ENCODE measurements at regions not wholly inside any gene's neighbourhood (a gene's known extent, or its start where the extent isn't known, plus 50 kb on each side); places are given as distances from the start of the nearest gene placed in this dataset.
A peak's percentile ranks its signal among the peaks of the same experiment; 100 is the strongest.

DNA sequence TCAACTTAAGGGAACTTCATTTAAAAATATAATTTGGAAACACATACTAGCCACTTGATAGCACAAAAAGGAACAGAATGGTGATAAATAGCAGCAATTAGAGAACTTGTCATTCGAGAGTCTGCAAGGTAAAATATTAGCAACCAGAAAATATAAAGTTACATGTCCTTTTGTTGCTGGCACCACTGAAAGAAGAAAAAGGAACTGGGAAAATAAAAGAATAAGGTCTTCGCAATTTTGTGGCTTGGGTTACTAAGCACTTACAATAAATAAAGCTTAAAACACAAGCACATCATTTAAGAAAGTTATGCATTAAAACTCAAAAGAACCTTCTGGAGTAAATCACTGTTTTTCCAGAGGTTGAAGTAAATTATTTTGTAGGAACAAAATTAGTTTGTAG is 149.9 kb upstream of the FBN2 start:
- Histone ChIP-seq H3K4me3 (no peak overlapping the region), H3K4me1 (no peaks in the 10 kb centered on the region), H3K27ac (no peak overlapping the region), H3K36me3 (no peaks in the 10 kb centered on the region), H3K27me3 (no peaks in the 10 kb centered on the region), H3K9me3 (peaks cover 0 to 4% (median 0%) of the 10 kb centered on the region in 12 donors)
- no peak for ATAC-seq
- no peak for DNase-seq
- WGBS, 4 donors, result 89 to 92% (median 90%) methylated on average over 2 of the region's 2 CpGs
- intact Hi-C loops (cut with DNase I), result no loop called here
- TF ChIP-seq, protein P1, sequence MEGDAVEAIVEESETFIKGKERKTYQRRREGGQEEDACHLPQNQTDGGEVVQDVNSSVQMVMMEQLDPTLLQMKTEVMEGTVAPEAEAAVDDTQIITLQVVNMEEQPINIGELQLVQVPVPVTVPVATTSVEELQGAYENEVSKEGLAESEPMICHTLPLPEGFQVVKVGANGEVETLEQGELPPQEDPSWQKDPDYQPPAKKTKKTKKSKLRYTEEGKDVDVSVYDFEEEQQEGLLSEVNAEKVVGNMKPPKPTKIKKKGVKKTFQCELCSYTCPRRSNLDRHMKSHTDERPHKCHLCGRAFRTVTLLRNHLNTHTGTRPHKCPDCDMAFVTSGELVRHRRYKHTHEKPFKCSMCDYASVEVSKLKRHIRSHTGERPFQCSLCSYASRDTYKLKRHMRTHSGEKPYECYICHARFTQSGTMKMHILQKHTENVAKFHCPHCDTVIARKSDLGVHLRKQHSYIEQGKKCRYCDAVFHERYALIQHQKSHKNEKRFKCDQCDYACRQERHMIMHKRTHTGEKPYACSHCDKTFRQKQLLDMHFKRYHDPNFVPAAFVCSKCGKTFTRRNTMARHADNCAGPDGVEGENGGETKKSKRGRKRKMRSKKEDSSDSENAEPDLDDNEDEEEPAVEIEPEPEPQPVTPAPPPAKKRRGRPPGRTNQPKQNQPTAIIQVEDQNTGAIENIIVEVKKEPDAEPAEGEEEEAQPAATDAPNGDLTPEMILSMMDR (IDR thresholded peaks at IDR 0.05), result no peak
- no peak for TF ChIP-seq POLR2A (IDR thresholded peaks at IDR 0.05)

DNA sequence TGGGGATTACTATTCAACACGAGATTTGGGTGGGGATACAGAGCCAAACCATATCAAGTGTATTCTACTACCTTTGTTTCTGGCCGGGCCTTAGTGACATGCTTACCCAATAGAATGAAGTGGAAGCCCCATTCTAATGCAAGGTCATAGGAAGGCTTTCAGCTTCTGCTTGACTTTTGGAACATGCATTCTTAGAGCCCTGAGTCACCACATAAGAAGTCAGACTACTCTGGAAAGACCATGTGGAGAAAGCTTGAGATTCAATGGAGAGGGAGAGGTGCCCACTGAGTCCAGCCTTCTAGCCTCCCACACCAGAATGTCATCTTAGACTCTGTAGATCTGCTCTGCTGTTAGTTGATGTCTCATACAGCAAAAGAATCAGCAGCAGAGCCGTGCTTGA is 155.7 kb upstream of the FBN2 start:
- H3K27me3 ChIP-seq, result no peaks in the 10 kb centered on the region
- no peaks in the 10 kb centered on the region for H3K4me1 ChIP-seq
- H3K4me3 ChIP-seq, result no peak overlapping the region
- intact Hi-C loops (cut with DNase I), result no loop called here
- 75 to 83% (median 78%) methylated on average over 3 of the region's 3 CpGs for WGBS, 4 donors
- DNase-seq (no peak), ATAC-seq (no peak)
- peaks cover 0 to 4% (median 0%) of the 10 kb centered on the region in 12 donors for H3K9me3 ChIP-seq
- H3K36me3 ChIP-seq, result no peaks in the 10 kb centered on the region
- TF ChIP-seq POLR2A (IDR thresholded peaks at IDR 0.05), result no peak
- TF ChIP-seq, protein P1 (IDR thresholded peaks at IDR 0.05), result no peak
- no peak overlapping the region for H3K27ac ChIP-seq

DNA sequence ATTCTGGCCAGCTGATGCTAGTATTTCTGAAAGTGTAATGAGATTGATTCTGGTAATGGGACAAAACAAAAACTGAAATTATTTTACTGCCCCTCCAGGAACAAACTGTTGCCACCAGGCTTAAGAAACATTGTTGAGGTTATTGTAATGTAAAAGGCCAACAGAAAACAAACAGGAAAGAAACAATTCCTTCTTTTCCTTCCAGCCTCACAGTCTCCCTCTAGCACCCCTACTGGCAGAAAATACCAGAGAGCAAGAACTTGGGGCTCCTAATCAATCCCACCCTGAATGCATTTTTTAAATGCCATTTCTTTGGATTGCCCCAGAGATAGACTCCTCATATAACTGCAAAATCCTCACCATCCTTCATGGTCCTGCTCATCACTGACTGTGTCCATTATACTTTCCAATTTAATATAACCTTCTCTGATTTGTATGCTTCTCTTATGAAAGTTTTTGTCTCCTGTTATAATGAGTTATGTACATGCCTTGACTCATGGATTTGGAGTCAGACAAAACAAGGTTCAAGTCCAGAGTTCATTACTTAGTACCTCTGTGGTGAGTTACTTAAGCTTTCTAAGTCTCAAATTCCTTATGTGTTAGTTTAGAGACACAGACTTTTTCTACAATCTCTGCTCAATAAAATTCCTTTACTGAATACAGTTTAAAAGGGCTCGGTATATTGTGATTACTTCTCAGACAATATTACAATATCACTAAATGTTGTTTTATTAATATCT is 157.9 kb upstream of the FBN2 start:
- Histone ChIP-seq H3K27ac (no peak overlapping the region), H3K4me1 (no peaks in the 10 kb centered on the region), H3K4me3 (no peak overlapping the region), H3K27me3 (no peaks in the 10 kb centered on the region), H3K9me3 (no peaks in the 10 kb centered on the region), H3K36me3 (no peaks in the 10 kb centered on the region)
- ATAC-seq, result no peak
- TF ChIP-seq, protein P1 (IDR thresholded peaks at IDR 0.05), result peak in 1 of 12 donors; percentile 15
- TF ChIP-seq POLR2A (IDR thresholded peaks at IDR 0.05), result no peak
- WGBS, 4 donors, result 92 to 98% (median 96%) methylated on average over 1 of the region's 1 CpG
- intact Hi-C loops (cut with DNase I), result no loop called here
- DNase-seq, result no peak

DNA sequence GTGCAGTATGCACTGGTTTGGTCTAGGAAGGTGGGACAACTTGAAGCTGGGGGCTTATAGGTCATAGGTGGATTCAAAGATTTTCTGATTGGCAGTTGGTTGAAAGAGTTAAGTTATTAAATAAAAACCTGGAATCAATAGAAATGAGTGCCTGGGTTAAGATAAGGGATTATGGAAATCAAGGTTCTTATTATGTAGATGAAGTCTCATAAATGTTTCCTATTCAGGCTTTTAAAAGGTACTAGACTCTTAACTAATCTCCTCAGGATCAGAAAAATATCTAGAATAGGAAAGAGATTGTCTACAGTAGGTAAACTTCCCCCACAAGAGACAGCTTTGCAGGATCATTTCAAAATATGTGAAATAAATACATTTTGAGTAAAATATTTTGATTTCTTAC is 163.3 kb upstream of the FBN2 start:
- DNase-seq (no peak), ATAC-seq (no peak)
- Histone ChIP-seq H3K27me3 (no peaks in the 10 kb centered on the region), H3K4me3 (no peak overlapping the region), H3K27ac (no peak overlapping the region), H3K4me1 (no peaks in the 10 kb centered on the region), H3K9me3 (no peaks in the 10 kb centered on the region), H3K36me3 (no peaks in the 10 kb centered on the region)
- no peak for TF ChIP-seq POLR2A (IDR thresholded peaks at IDR 0.05)
- intact Hi-C loops (cut with DNase I), result no loop called here

DNA sequence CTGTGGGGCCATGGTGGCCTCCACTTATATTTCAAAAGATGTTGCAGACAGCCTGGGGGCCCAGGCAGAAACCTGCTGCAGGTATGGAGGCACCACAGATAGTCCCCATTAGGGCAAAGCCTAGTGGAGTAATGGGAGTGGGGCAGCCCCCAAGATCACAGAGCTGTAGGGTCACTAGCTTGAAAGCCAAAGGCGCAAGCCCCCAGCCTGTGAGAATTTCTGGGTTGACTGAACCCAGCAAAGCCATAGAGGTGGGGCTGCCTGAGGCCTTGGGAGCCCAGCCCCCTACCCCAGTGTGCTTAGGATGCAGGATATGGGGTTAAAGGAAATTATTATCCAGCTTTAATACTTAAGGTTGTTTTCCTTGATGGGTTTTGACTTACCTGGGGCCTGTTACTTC is 165.3 kb upstream of the FBN2 start:
- Histone ChIP-seq H3K27ac (no peak overlapping the region), H3K36me3 (no peaks in the 10 kb centered on the region)
- no peak for ATAC-seq

More for the DNA sequence above, 165.3 kb upstream of the FBN2 start:
- H3K4me3 ChIP-seq, result no peak overlapping the region
- H3K4me1 ChIP-seq, result no peaks in the 10 kb centered on the region
- 88 to 100% (median 96%) methylated on average over 1 of the region's 1 CpG for WGBS, 4 donors
- TF ChIP-seq, protein P1 (IDR thresholded peaks at IDR 0.05), result no peak
- TF ChIP-seq POLR2A (IDR thresholded peaks at IDR 0.05), result no peak
- H3K27me3 ChIP-seq, result no peaks in the 10 kb centered on the region
- H3K9me3 ChIP-seq, result no peaks in the 10 kb centered on the region
- no peak for DNase-seq
- intact Hi-C loops (cut with DNase I), result no loop called here

All from heart left ventricle (tissue), 16 donors.